Lower leg skin (tissue), 4 donors: ENCODE measurements at regions not wholly inside any gene's neighbourhood (a gene's known extent, or its start where the extent isn't known, plus 50 kb on each side); places are given as distances from the start of the nearest gene placed in this dataset.

ENCODE experiments used
- DNase-seq, 2 donors: peaks; one replicate each; pipeline ENCODE4 v3.0.0-alpha.2; 2019; ENCODE audit warnings: low spot score in 2 of 2
- H3K4me3 ChIP-seq: fragments of 200-600 bp; sonication (generic); 2 replicates; pipeline ENCODE4 v1.5.1; 2017; ENCODE audit warnings: mild to moderate bottlenecking, low read depth; ENCODE audit not compliant: poor library complexity, severe bottlenecking
- POLR2A ChIP-seq, 2 donors: fragments of 450-650 bp; IDR thresholded peaks; one replicate each; pipeline ENCODE4 v1.6.1; 2016 to 2017; ENCODE audit warnings: antibody characterized with exemption in 2 of 2, mild to moderate bottlenecking in 1 of 2, moderate library complexity in 1 of 2
- WGBS, 2 donors: methylation state at CpG; one replicate each; pipeline ENCODE4 v1.1.5; 2018; 5-methylcytosine and 5-hydroxymethylcytosine counted together
- intact Hi-C: fragments of 100-400 bp; cut with DNase I; formaldehyde crosslinking; loops from one replicate; pipeline ENCODE4 v1.15.0; 2023; ENCODE audit warnings: low total_unique reads
- TF ChIP-seq, protein P1 (sequence below), 3 donors: fragments of 450-650 bp; IDR thresholded peaks; one replicate each; pipeline ENCODE4 v1.5.1; 2016; ENCODE audit warnings: antibody characterized with exemption in 3 of 3, mild to moderate bottlenecking in 3 of 3, moderate library complexity in 2 of 3

DNA sequence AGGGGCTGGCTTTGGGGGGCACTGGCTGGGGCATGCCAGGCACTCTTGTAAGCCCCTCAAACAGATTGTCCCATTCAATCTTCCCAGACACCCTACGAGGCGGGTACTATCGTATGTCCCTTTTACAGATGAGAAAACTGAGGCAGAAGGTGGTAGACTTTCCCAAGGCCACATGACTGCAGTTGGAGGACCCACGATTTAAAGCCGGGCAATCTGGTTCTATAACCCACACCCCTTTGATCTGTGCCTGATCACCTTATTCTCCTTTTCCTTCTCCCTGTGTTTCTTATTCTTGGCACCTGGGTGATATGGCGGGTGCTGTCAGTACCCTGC is 146.3 kb upstream of the IRX3 start:
- TF ChIP-seq POLR2A (IDR thresholded peaks at IDR 0.05) = no peak
- TF ChIP-seq, protein P1, sequence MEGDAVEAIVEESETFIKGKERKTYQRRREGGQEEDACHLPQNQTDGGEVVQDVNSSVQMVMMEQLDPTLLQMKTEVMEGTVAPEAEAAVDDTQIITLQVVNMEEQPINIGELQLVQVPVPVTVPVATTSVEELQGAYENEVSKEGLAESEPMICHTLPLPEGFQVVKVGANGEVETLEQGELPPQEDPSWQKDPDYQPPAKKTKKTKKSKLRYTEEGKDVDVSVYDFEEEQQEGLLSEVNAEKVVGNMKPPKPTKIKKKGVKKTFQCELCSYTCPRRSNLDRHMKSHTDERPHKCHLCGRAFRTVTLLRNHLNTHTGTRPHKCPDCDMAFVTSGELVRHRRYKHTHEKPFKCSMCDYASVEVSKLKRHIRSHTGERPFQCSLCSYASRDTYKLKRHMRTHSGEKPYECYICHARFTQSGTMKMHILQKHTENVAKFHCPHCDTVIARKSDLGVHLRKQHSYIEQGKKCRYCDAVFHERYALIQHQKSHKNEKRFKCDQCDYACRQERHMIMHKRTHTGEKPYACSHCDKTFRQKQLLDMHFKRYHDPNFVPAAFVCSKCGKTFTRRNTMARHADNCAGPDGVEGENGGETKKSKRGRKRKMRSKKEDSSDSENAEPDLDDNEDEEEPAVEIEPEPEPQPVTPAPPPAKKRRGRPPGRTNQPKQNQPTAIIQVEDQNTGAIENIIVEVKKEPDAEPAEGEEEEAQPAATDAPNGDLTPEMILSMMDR (IDR thresholded peaks at IDR 0.05) = no peak
- WGBS, 2 donors = 71 to 76% methylated on average over 6 of the region's 6 CpGs
- H3K4me3 ChIP-seq = no peak overlapping the region
- no peak for DNase-seq
- intact Hi-C loops = no loop called here

DNA sequence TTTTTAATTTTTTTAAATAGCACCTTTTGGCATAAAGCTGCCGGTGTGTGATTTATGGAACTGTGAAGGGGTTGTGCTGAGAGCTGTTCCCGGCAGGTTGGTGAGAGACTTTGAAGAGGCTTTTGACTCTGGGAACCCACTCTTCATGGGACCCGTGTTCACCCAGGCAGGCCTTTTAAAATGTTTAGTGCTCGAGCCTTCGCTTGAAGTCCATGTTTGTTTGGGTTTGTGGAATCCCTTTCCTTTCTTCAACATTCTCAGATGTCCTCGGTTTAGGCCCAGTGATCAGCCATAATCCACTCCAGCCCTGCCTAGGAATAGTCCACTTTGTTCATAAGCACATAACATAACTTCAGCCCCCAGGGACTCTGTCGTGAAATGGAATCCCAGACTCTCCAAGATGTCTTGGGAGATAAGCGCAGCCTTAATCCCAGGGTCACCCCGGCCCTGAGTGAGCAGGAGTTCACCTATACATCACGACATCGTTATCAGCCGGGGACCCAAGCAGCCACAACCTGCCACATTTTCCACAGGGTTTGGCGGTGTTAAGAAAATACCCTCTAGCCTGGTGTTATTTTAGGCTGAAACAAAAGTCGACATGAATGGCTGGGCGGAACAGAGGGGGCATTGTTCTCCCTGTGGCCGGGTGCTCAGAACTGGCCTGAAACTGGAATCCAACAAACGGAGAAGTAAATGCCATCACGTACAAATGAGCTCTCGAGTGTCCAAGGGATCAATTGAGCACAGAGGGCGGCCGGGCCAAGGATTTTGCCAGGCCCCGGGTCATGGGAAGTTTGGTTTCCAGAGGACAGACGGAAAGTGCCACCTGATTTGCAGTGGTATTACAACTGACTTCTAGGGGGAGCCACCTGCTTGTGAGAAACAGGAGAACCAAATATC is 145.7 kb upstream of the IRX3 start:
- H3K4me3 ChIP-seq = no peak overlapping the region
- 74 to 76% methylated on average over 23 of the region's 23 CpGs for WGBS, 2 donors
- TF ChIP-seq, protein P1 (IDR thresholded peaks at IDR 0.05) = no peak
- no peak for TF ChIP-seq POLR2A (IDR thresholded peaks at IDR 0.05)
- intact Hi-C loops = no loop called here
- DNase-seq = no peak

DNA sequence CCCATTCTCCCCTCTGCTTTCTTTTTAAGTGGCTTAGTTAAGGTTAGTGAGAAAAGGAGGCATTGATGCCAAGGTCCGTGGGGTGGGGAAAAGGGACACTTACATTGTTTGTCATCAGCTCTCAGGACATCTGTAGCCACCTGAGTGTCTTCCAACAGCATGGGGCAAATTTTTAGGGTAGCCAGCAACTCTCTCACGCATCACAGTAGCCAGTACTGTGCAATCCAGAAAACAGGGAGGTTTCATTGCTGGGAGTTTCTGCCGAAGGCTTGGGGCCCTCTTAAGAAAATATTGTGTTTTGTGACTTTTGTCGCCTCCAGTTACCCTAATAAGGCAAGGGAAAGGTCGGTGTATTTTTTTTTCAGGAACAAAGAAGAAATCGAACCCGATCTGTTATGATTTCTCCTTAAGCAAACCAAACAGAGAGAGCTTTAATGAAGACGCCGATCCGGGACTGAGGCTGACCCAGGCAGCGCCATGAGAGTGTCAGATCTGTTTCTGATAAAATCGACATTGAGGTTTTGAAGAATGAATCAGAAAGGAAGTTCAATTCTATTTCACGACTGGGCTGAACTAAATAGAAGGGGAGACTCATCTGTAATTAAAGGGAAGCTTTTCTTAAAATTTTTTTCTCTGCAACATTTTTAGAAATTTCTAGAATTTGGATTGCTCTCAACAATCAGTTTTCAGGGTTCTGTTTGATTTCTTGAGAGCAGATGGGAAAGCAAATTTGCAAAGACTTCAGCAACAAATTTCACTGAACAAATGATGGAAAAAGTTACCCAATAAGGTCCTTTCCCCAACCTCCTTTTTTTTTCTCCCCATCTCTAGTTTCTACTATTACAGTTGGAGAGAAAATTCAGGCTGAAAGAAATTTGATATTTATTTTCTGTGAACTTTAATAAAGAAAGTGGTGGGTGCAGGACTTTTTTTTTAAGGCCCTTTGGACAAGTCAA is 144.7 kb upstream of the IRX3 start:
- 56 to 59% methylated on average over 13 of the region's 13 CpGs for WGBS, 2 donors
- H3K4me3 ChIP-seq = no peak overlapping the region
- TF ChIP-seq, protein P1 (IDR thresholded peaks at IDR 0.05) = no peak
- TF ChIP-seq POLR2A (IDR thresholded peaks at IDR 0.05) = no peak
- no peak for DNase-seq
- intact Hi-C loops = no loop called here

DNA sequence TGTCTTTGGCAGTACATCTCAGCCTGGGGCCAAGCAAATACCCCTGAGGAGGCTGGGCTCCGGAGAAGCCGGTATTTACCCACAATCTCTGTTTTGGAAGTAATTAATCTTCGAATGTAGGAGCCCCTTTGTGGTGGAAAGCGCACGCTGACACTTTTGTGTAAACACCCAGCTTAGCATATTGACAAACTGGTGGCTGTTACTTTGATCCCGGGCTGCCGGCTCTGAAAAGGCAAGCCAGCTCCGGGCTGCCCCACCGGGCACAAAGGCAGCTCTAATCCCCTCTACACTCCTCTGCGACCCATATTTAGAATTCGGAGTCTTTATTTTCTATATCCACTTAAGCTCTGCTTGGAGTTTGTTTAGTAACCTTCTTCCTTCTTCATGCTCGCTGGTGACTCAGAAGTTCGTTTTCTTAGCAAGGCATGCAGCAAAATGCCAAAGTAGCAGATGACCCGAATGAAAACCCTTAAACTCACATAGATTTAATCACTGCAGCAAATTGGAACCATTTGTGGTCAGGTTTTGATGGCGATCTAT is 144.0 kb upstream of the IRX3 start:
- intact Hi-C loops = no loop called here
- 50 to 66% methylated on average over 15 of the region's 15 CpGs for WGBS, 2 donors
- H3K4me3 ChIP-seq = no peak overlapping the region
- no peak for TF ChIP-seq POLR2A (IDR thresholded peaks at IDR 0.05)
- TF ChIP-seq, protein P1 (IDR thresholded peaks at IDR 0.05) = no peak
- DNase-seq = no peak

DNA sequence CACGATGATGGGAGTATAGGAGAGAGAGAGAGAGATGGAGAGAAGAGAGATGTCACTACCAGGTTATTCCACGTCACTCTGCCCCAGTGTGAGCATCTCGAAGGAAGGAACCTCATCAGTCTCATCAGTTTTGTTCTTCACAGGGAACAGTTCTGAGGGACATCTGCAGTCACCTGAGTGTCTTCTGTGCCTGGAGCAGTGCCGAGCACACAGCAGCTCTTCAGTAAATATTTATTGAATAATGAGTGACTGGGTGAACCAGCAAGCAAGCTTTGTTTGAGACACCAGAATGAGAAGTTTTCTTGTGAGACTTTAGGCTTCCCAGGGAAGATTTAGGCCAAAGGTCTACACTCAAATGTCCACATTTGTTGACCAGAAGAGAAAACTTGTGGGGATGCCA is 142.4 kb upstream of the IRX3 start:
- WGBS, 2 donors = 91 to 97% methylated on average over 4 of the region's 4 CpGs
- H3K4me3 ChIP-seq = no peak overlapping the region
- intact Hi-C loops = no loop called here
- TF ChIP-seq, protein P1 (IDR thresholded peaks at IDR 0.05) = no peak
- no peak for TF ChIP-seq POLR2A (IDR thresholded peaks at IDR 0.05)
- no peak for DNase-seq
